KMS-11 (cell line): ENCODE measurements at regions not wholly inside any gene's neighbourhood (a gene's known extent, or its start where the extent isn't known, plus 50 kb on each side); places are given as distances from the start of the nearest gene placed in this dataset.

ENCODE experiments used
- H2AFZ ChIP-seq: fragments of 200-600 bp; sonication (generic); 2 replicates; pipeline ENCODE4 v1.6.1; 2016; ENCODE audit warnings: antibody characterized with exemption, mixed run types, low read depth
- H3K27ac ChIP-seq: fragments of 200-600 bp; sonication (generic); 2 replicates; pipeline ENCODE4 v1.6.1; 2016; ENCODE audit warnings: mild to moderate bottlenecking, mixed run types
- H3K27me3 ChIP-seq: fragments of 200-600 bp; sonication (generic); 2 replicates; pipeline ENCODE4 v1.6.1; 2017; ENCODE audit warnings: mild to moderate bottlenecking, low read depth, mixed run types, moderate library complexity; ENCODE audit not compliant: insufficient read depth
- H3K36me3 ChIP-seq: fragments of 200-600 bp; sonication (generic); 2 replicates; pipeline ENCODE4 v1.6.1; 2017; ENCODE audit warnings: mild to moderate bottlenecking, mixed run types; ENCODE audit not compliant: insufficient read depth
- H3K4me1 ChIP-seq: fragments of 200-600 bp; sonication (generic); 2 replicates; pipeline ENCODE4 v1.6.1; 2016; ENCODE audit warnings: mild to moderate bottlenecking, low read depth, mixed run types; ENCODE audit not compliant: poor library complexity, severe bottlenecking
- H3K4me2 ChIP-seq: fragments of 200-600 bp; sonication (generic); 2 replicates; pipeline ENCODE4 v1.7.0; 2016; ENCODE audit warnings: mild to moderate bottlenecking, mixed run types
- H3K4me3 ChIP-seq: fragments of 200-600 bp; sonication (generic); IDR thresholded peaks from 2 replicates; pipeline ENCODE4 v1.6.1; 2017; ENCODE audit warnings: low read depth, low read length, mixed read lengths; ENCODE audit not compliant: insufficient read depth
- H3K79me2 ChIP-seq: fragments of 200-600 bp; sonication (generic); 2 replicates; pipeline ENCODE4 v1.6.1; 2016; ENCODE audit warnings: low read depth, mixed run types; ENCODE audit not compliant: insufficient read depth
- H3K9ac ChIP-seq: fragments of 200-600 bp; sonication (generic); 2 replicates; pipeline ENCODE4 v1.6.1; 2016; ENCODE audit warnings: mild to moderate bottlenecking, mixed run types
- H4K20me1 ChIP-seq: fragments of 200-600 bp; sonication (generic); 2 replicates; pipeline ENCODE4 v1.6.1; 2016; ENCODE audit warnings: mild to moderate bottlenecking, mixed run types; ENCODE audit not compliant: insufficient read depth
- CTCF ChIP-seq: fragments of 200-600 bp; sonication (generic); conservative IDR thresholded peaks from 2 replicates; pipeline ENCODE4 v1.6.1; 2017; ENCODE audit warnings: low read depth, mild to moderate bottlenecking, antibody characterized with exemption, low read length, moderate library complexity, mixed read lengths

- Histone ChIP-seq H3K9ac (no peak overlapping the region), H2AFZ (no peak overlapping the region), H3K4me2 (no peak overlapping the region), H3K27ac (no peak overlapping the region), H3K27me3 (no peaks in the 10 kb centered on the region), H3K79me2 (no peaks in the 10 kb centered on the region), H4K20me1 (no peaks in the 10 kb centered on the region), H3K4me3 (no peak overlapping the region), H3K36me3 (no peaks in the 10 kb centered on the region), H3K4me1 (no peaks in the 10 kb centered on the region)
- no peak for TF ChIP-seq CTCF
Observed at GRCh38 chr13:47646298-47646697, 354.8 kb downstream of the SUCLA2 start.

GRCh38 chr13:47639738-47640447 lies 361.2 kb downstream of the SUCLA2 start:
- no peak overlapping the region for H3K9ac ChIP-seq
- H2AFZ ChIP-seq: no peak overlapping the region
- H3K27me3 ChIP-seq: no peaks in the 10 kb centered on the region
- no peaks in the 10 kb centered on the region for H3K79me2 ChIP-seq
- no peaks in the 10 kb centered on the region for H3K36me3 ChIP-seq
- no peak overlapping the region for H3K4me3 ChIP-seq
- H3K4me2 ChIP-seq: no peak overlapping the region
- H3K4me1 ChIP-seq: no peaks in the 10 kb centered on the region
- no peak for TF ChIP-seq CTCF
- H3K27ac ChIP-seq: no peak overlapping the region
- no peaks in the 10 kb centered on the region for H4K20me1 ChIP-seq

- Histone ChIP-seq H3K36me3 (no peaks in the 10 kb centered on the region), H3K79me2 (no peaks in the 10 kb centered on the region), H4K20me1 (no peaks in the 10 kb centered on the region), H3K4me3 (no peak overlapping the region), H3K4me2 (no peak overlapping the region), H3K9ac (no peak overlapping the region), H3K27ac (no peak overlapping the region), H3K4me1 (no peaks in the 10 kb centered on the region), H3K27me3 (no peaks in the 10 kb centered on the region), H2AFZ (no peak overlapping the region)
- no peak for TF ChIP-seq CTCF
Observed at GRCh38 chr13:47638627-47639026, 362.4 kb downstream of the SUCLA2 start.

GRCh38 chr13:47632311-47632710 lies 368.8 kb downstream of the SUCLA2 start:
- no peak for TF ChIP-seq CTCF
- no peaks in the 10 kb centered on the region for H3K4me1 ChIP-seq
- H3K9ac ChIP-seq: no peak overlapping the region
- no peak overlapping the region for H3K4me2 ChIP-seq
- no peaks in the 10 kb centered on the region for H4K20me1 ChIP-seq
- H3K36me3 ChIP-seq: no peaks in the 10 kb centered on the region
- no peaks in the 10 kb centered on the region for H3K79me2 ChIP-seq
- H3K27me3 ChIP-seq: no peaks in the 10 kb centered on the region
- no peak overlapping the region for H3K4me3 ChIP-seq
- H2AFZ ChIP-seq: no peak overlapping the region
- H3K27ac ChIP-seq: no peak overlapping the region
